ENCODE measurements at regions not wholly inside any gene's neighbourhood (a gene's known extent, or its start where the extent isn't known, plus 50 kb on each side); places are given as distances from the start of the nearest gene placed in this dataset.

DNA sequence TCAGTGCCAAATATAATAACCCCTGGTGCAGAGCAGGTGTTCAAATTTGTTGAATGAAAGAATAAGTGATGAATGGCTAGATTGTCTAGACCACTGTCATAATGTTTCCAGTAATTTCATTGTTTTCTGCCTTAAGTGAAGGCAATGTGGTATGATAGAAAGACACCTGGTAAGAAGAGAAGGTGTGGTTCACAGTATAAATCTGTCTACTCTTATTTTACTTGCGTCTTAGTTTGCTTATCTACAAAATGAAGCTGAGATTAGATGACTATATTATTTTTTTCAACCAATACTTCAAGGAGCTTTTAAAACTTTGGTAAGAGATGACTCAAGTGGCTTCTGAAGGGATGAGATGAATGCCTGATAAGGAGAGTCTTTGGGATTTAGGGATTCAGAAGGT, 788.4 kb downstream of the EPHA4 start:
- Histone ChIP-seq H3K36me3 (ENCODE audit: control insufficient read depth, insufficient read depth, low read length) (no peaks in the 10 kb centered on the region), H2AK5ac (ENCODE audit: low read length) (no peak overlapping the region), H3K4me3 (ENCODE audit: low read length) (no peak overlapping the region), H3K18ac (ENCODE audit: low read length) (no peak overlapping the region), H3K4me2 (ENCODE audit: low read length) (no peak overlapping the region), H3K79me2 (ENCODE audit: control insufficient read depth, insufficient read depth, low read length) (no peaks in the 10 kb centered on the region), H3K27ac (ENCODE audit: low read depth, low read length) (no peak overlapping the region), H2BK5ac (ENCODE audit: low read length) (no peak overlapping the region), H4K8ac (ENCODE audit: low read depth, low read length) (no peak overlapping the region), H2BK15ac (replicated peaks; ENCODE audit: low read depth) (no peak overlapping the region), H3K4ac (ENCODE audit: low read depth, low read length) (no peak overlapping the region), H2BK120ac (ENCODE audit: low read depth, low read length) (no peak overlapping the region), H3K56ac (ENCODE audit: low read length) (no peak overlapping the region), H3K9ac (ENCODE audit: low read length) (no peak overlapping the region), H3K4me1 (ENCODE audit: control insufficient read depth, low read depth, low read length) (no peaks in the 10 kb centered on the region), H4K5ac (ENCODE audit: low read length) (no peak overlapping the region), H3K23ac (ENCODE audit: low read length) (no peak overlapping the region), H3K79me1 (ENCODE audit: low read length) (no peaks in the 10 kb centered on the region), H3K27me3 (ENCODE audit: insufficient read depth, low read length, poor library complexity) (no peaks in the 10 kb centered on the region)
- WGBS (ENCODE audit: extremely low coverage, insufficient coverage, low lambda C conversion rate), result no CpG with 5 or more reads among the region's 1 CpG
- no peak for DNase-seq

GRCh38 chr2:220785178-220785577, 786.9 kb downstream of the EPHA4 start:
- Histone ChIP-seq H3K23ac (ENCODE audit: low read length) (no peak overlapping the region), H3K79me2 (ENCODE audit: control insufficient read depth, insufficient read depth, low read length) (no peaks in the 10 kb centered on the region), H3K18ac (ENCODE audit: low read length) (no peak overlapping the region), H4K8ac (ENCODE audit: low read depth, low read length) (no peak overlapping the region), H3K79me1 (ENCODE audit: low read length) (no peaks in the 10 kb centered on the region), H3K27me3 (ENCODE audit: insufficient read depth, low read length, poor library complexity) (no peaks in the 10 kb centered on the region), H2BK120ac (ENCODE audit: low read depth, low read length) (no peak overlapping the region), H3K36me3 (ENCODE audit: control insufficient read depth, insufficient read depth, low read length) (no peaks in the 10 kb centered on the region), H2BK5ac (ENCODE audit: low read length) (no peak overlapping the region), H2BK15ac (replicated peaks; ENCODE audit: low read depth) (no peak overlapping the region), H2AK5ac (ENCODE audit: low read length) (no peak overlapping the region), H3K56ac (ENCODE audit: low read length) (no peak overlapping the region), H3K4ac (ENCODE audit: low read depth, low read length) (no peak overlapping the region), H3K4me3 (ENCODE audit: low read length) (no peak overlapping the region), H3K27ac (ENCODE audit: low read depth, low read length) (no peak overlapping the region), H3K9ac (ENCODE audit: low read length) (no peak overlapping the region), H3K4me1 (ENCODE audit: control insufficient read depth, low read depth, low read length) (no peaks in the 10 kb centered on the region), H4K5ac (ENCODE audit: low read length) (no peak overlapping the region), H3K4me2 (ENCODE audit: low read length) (no peak overlapping the region)
- WGBS (ENCODE audit: extremely low coverage, insufficient coverage, low lambda C conversion rate), result no CpG with 5 or more reads among the region's 4 CpGs
- no peak for DNase-seq

GRCh38 chr2:220786216-220786615, 785.9 kb downstream of the EPHA4 start:
- no peaks in the 10 kb centered on the region for H3K36me3 ChIP-seq (ENCODE audit: control insufficient read depth, insufficient read depth, low read length)
- no peak for DNase-seq
- WGBS (ENCODE audit: extremely low coverage, insufficient coverage, low lambda C conversion rate), result no CpG with 5 or more reads among the region's 5 CpGs
- no peak overlapping the region for H3K27ac ChIP-seq (ENCODE audit: low read depth, low read length)
- H3K4me3 ChIP-seq (ENCODE audit: low read length), result no peak overlapping the region
- no peak overlapping the region for H3K9ac ChIP-seq (ENCODE audit: low read length)
- no peak overlapping the region for H3K23ac ChIP-seq (ENCODE audit: low read length)
- no peaks in the 10 kb centered on the region for H3K4me1 ChIP-seq (ENCODE audit: control insufficient read depth, low read depth, low read length)
- H3K79me1 ChIP-seq (ENCODE audit: low read length), result no peaks in the 10 kb centered on the region
- H2BK120ac ChIP-seq (ENCODE audit: low read depth, low read length), result no peak overlapping the region
- H3K4me2 ChIP-seq (ENCODE audit: low read length), result no peak overlapping the region
- H3K18ac ChIP-seq (ENCODE audit: low read length), result no peak overlapping the region
- H3K27me3 ChIP-seq (ENCODE audit: insufficient read depth, low read length, poor library complexity), result no peaks in the 10 kb centered on the region
- no peak overlapping the region for H4K5ac ChIP-seq (ENCODE audit: low read length)
- H4K8ac ChIP-seq (ENCODE audit: low read depth, low read length), result no peak overlapping the region
- H3K4ac ChIP-seq (ENCODE audit: low read depth, low read length), result no peak overlapping the region
- H2BK5ac ChIP-seq (ENCODE audit: low read length), result no peak overlapping the region
- H2AK5ac ChIP-seq (ENCODE audit: low read length), result no peak overlapping the region
- H3K56ac ChIP-seq (ENCODE audit: low read length), result no peak overlapping the region
- no peaks in the 10 kb centered on the region for H3K79me2 ChIP-seq (ENCODE audit: control insufficient read depth, insufficient read depth, low read length)
- H2BK15ac ChIP-seq (replicated peaks; ENCODE audit: low read depth), result no peak overlapping the region

DNA sequence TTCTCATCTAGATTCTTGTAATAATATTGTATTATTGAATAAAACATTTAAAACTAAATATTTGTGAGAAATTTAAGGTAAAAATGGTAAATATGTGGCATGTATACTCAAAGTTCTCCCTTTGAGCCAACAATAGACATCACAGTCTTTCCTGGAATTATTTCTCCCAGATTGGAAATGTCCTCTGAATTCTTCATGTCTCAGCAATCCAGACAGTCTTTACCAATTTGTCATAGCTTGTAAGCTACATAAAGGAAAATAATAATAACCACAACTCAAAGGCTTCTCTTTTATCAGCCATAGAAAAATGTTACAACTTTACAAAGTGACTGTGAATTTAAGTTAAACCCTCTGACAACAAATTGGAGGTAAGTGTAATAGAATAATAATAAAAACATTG, 784.9 kb downstream of the EPHA4 start:
- Histone ChIP-seq H3K23ac (ENCODE audit: low read length) (no peak overlapping the region), H3K4me2 (ENCODE audit: low read length) (no peak overlapping the region), H3K18ac (ENCODE audit: low read length) (no peak overlapping the region), H4K5ac (ENCODE audit: low read length) (no peak overlapping the region), H3K56ac (ENCODE audit: low read length) (no peak overlapping the region), H3K79me2 (ENCODE audit: control insufficient read depth, insufficient read depth, low read length) (no peaks in the 10 kb centered on the region), H2BK15ac (replicated peaks; ENCODE audit: low read depth) (no peak overlapping the region), H3K79me1 (ENCODE audit: low read length) (no peaks in the 10 kb centered on the region), H3K9ac (ENCODE audit: low read length) (no peak overlapping the region), H3K4ac (ENCODE audit: low read depth, low read length) (no peak overlapping the region), H3K27me3 (ENCODE audit: insufficient read depth, low read length, poor library complexity) (no peaks in the 10 kb centered on the region), H2BK5ac (ENCODE audit: low read length) (no peak overlapping the region), H4K8ac (ENCODE audit: low read depth, low read length) (no peak overlapping the region), H2BK120ac (ENCODE audit: low read depth, low read length) (no peak overlapping the region), H3K4me3 (ENCODE audit: low read length) (no peak overlapping the region), H3K36me3 (ENCODE audit: control insufficient read depth, insufficient read depth, low read length) (no peaks in the 10 kb centered on the region), H3K27ac (ENCODE audit: low read depth, low read length) (no peak overlapping the region), H3K4me1 (ENCODE audit: control insufficient read depth, low read depth, low read length) (no peaks in the 10 kb centered on the region), H2AK5ac (ENCODE audit: low read length) (no peak overlapping the region)
- DNase-seq, result no peak

GRCh38 chr2:220789961-220790360, 782.1 kb downstream of the EPHA4 start:
- Histone ChIP-seq H3K27me3 (ENCODE audit: insufficient read depth, low read length, poor library complexity) (no peaks in the 10 kb centered on the region), H3K4ac (ENCODE audit: low read depth, low read length) (no peak overlapping the region), H3K27ac (ENCODE audit: low read depth, low read length) (no peak overlapping the region), H3K56ac (ENCODE audit: low read length) (no peak overlapping the region), H2BK5ac (ENCODE audit: low read length) (no peak overlapping the region), H3K18ac (ENCODE audit: low read length) (no peak overlapping the region), H3K9ac (ENCODE audit: low read length) (no peak overlapping the region), H2AK5ac (ENCODE audit: low read length) (no peak overlapping the region), H3K79me1 (ENCODE audit: low read length) (no peaks in the 10 kb centered on the region), H4K5ac (ENCODE audit: low read length) (no peak overlapping the region), H3K4me1 (ENCODE audit: control insufficient read depth, low read depth, low read length) (no peaks in the 10 kb centered on the region), H4K8ac (ENCODE audit: low read depth, low read length) (no peak overlapping the region), H3K23ac (ENCODE audit: low read length) (no peak overlapping the region), H2BK120ac (ENCODE audit: low read depth, low read length) (no peak overlapping the region), H3K79me2 (ENCODE audit: control insufficient read depth, insufficient read depth, low read length) (no peaks in the 10 kb centered on the region), H2BK15ac (replicated peaks; ENCODE audit: low read depth) (no peak overlapping the region), H3K4me2 (ENCODE audit: low read length) (no peak overlapping the region), H3K36me3 (ENCODE audit: control insufficient read depth, insufficient read depth, low read length) (no peaks in the 10 kb centered on the region), H3K4me3 (ENCODE audit: low read length) (no peak overlapping the region)
- no peak for DNase-seq
- WGBS (ENCODE audit: extremely low coverage, insufficient coverage, low lambda C conversion rate), result no CpG with 5 or more reads among the region's 1 CpG

- no peak for DNase-seq
- no peak overlapping the region for H3K23ac ChIP-seq (ENCODE audit: low read length)
- H3K4ac ChIP-seq (ENCODE audit: low read depth, low read length), result no peak overlapping the region
- H2BK5ac ChIP-seq (ENCODE audit: low read length), result no peak overlapping the region
- H4K8ac ChIP-seq (ENCODE audit: low read depth, low read length), result no peak overlapping the region
- H3K4me2 ChIP-seq (ENCODE audit: low read length), result no peak overlapping the region
- no peaks in the 10 kb centered on the region for H3K27me3 ChIP-seq (ENCODE audit: insufficient read depth, low read length, poor library complexity)
- H3K79me1 ChIP-seq (ENCODE audit: low read length), result no peaks in the 10 kb centered on the region
- WGBS (ENCODE audit: extremely low coverage, insufficient coverage, low lambda C conversion rate), result no CpG with 5 or more reads among the region's 3 CpGs
- no peaks in the 10 kb centered on the region for H3K79me2 ChIP-seq (ENCODE audit: control insufficient read depth, insufficient read depth, low read length)
- no peak overlapping the region for H3K9ac ChIP-seq (ENCODE audit: low read length)
- H4K5ac ChIP-seq (ENCODE audit: low read length), result no peak overlapping the region
- no peak overlapping the region for H2AK5ac ChIP-seq (ENCODE audit: low read length)
- no peak overlapping the region for H2BK120ac ChIP-seq (ENCODE audit: low read depth, low read length)
- no peaks in the 10 kb centered on the region for H3K36me3 ChIP-seq (ENCODE audit: control insufficient read depth, insufficient read depth, low read length)
- no peak overlapping the region for H3K56ac ChIP-seq (ENCODE audit: low read length)
- no peak overlapping the region for H3K4me3 ChIP-seq (ENCODE audit: low read length)
- H3K18ac ChIP-seq (ENCODE audit: low read length), result no peak overlapping the region
- H3K27ac ChIP-seq (ENCODE audit: low read depth, low read length), result no peak overlapping the region
- no peak overlapping the region for H2BK15ac ChIP-seq (replicated peaks; ENCODE audit: low read depth)
- H3K4me1 ChIP-seq (ENCODE audit: control insufficient read depth, low read depth, low read length), result no peaks in the 10 kb centered on the region
Measured at GRCh38 chr2:220795705-220796104, 776.4 kb downstream of the EPHA4 start.

Data from mesendoderm (in vitro differentiated cells).